A204.1 (cell line): ENCODE measurements at regions not wholly inside any gene's neighbourhood (a gene's known extent, or its start where the extent isn't known, plus 50 kb on each side); places are given as distances from the start of the nearest gene placed in this dataset.

Experiments used
- FAIRE-seq: peaks from 2 replicates; lab custom pipeline; 2012; peaks lifted over from hg19 to GRCh38; lab: Jason Lieb, UNC

DNA sequence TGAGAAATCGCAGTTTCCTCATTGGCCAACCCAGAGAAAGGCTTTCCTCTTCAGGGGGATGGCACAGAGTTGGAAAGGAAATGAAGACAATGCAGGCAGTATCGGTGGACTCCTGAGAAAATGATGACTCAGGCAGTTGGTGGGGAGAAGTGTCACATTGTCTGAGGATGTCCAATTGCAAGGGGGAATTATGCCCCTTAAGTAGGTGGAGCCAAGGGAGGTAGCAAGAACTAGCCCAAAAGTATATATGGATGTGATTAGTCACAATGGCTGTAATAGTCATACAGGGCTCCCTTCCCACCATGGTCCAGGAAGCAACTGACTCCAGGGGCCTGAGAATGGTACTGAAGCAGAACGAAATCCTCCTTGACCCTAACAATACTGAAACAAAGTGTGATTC, 58.3 kb upstream of the EGFR start:
- no peak for FAIRE-seq

DNA sequence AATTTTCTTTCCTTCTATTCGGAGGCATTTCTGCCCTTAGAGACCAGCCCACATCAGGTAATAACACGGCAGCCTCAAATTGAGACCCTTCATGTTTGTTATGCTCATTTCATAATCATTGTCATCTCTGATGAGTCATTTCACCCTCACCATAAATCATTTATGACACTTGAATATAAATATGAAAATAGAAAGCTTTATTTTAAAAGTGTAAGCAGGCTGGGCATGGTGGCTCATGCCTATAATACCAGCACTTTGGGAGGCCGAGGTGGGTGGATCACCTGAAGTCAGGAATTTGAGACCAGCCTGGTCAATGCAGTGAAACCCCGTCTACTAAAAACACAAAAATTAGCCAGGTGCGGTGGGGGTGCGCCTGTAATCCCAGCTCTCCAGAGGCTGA, 57.4 kb upstream of the EGFR start:
- no peak for FAIRE-seq

DNA sequence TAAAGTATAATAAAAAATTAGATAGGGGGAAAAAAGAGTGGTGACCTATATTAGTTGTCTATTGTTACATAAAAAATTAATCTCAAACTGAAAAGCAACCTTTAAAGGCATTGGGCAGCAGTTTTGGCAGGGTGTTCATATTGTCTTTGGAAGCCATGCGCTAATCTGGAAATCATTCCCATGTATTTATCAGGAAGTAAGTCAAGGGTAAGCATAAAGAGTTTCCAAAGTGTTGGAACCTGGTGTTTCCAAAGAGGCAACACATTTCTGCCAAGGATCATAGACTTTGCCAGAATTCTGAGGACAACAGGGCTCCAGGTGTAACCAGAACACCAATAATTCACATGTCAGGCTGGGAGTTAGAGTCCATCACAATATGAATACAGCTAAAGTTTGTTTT, 55.7 kb upstream of the EGFR start:
- FAIRE-seq: no peak

DNA sequence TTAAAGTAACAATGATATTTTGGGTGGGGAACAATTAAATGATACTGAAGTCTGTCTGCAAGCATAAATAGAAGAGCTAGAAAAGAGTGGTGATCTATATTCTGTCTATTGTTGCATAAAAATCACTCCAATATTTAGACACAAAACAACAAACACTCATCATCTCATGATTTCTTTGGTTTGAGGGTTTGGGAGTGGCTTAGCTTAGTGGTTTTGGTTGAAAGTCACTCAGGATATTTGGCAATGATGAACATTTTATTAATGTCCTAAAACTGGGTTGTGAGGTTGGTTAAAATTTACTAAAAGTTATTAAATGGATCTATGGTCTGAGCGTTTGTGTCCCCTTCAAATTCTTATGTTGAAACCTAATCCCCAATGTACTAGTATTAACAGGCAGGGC, 54.7 kb upstream of the EGFR start:
- FAIRE-seq: no peak

DNA sequence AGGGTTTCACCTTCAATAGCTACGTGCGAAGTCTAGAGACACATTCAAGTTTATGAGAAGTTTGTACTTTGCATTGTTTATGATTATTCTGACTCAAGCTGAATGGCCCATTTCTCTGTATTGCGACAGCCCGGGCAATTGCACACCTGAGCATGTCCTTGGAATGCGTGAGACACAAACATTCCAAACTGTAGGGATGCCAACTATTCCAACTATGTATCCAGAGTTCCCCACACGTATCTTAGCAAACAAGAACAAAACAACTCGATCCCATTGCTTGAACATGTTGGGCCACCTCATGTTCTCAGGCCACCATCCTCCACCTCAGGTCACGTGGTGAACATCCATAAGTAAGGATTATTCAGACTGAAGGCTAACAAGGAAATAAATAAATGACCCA, 51.4 kb upstream of the EGFR start:
- no peak for FAIRE-seq

DNA sequence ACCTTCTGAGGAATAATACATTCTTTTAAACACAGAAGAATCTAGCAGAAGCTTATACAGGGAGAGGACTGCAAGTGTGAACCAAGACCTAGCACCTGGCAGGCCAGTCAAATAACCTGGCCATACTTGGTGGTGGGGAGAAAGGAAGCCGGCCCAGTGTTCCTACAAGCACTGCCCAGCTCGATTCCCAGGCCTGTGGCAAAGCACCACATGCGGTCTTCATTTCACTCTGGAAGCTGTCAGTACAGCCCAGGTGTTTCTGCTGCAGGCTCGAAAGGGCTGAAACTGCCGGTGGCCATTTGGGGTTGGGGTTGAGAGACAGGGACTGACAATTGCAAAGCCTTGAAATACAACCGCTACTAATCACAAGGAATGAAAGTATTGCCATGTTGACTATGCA, 50.8 kb upstream of the EGFR start:
- no peak for FAIRE-seq
